MM.1S (cell line): ENCODE measurements at regions not wholly inside any gene's neighbourhood (a gene's known extent, or its start where the extent isn't known, plus 50 kb on each side); places are given as distances from the start of the nearest gene placed in this dataset.

Source experiments
- CTCF ChIP-seq: fragments of 300-600 bp; sonication (generic); IDR thresholded peaks from 2 replicates; pipeline ENCODE4 v1.5.1; 2016; ENCODE audit warnings: antibody characterized with exemption, low read length, mixed read lengths
- EZH2 ChIP-seq: fragments of 300-600 bp; sonication (generic); optimal IDR thresholded peaks from 2 replicates; pipeline ENCODE3; 2017; ENCODE audit warnings: low read depth, mild to moderate bottlenecking, antibody characterized with exemption, low read length, mixed read lengths
- EZH2phosphoT487 ChIP-seq: fragments of 300-600 bp; sonication (generic); IDR thresholded peaks from 2 replicates; pipeline ENCODE4 v1.6.1; 2018; ENCODE audit warnings: antibody characterized with exemption, low read length

GRCh38 chr5:167968837-167969236 is 322.6 kb upstream of the WWC1 start:
- TF ChIP-seq CTCF (no peak), EZH2 (no peak), EZH2phosphoT487 (no peak)
